Occipital lobe (tissue), 1 donor: ENCODE measurements at regions not wholly inside any gene's neighbourhood (a gene's known extent, or its start where the extent isn't known, plus 50 kb on each side); places are given as distances from the start of the nearest gene placed in this dataset.
"Not testable (repeated sequence)": the region's sequence is repeated elsewhere in the genome, so short reads cannot be mapped to it uniquely, and the experiment has no call there.

Experiments
- DNase-seq: peaks from one replicate; lab custom pipeline; 2025; lab: John Stamatoyannopoulos, UW

DNA sequence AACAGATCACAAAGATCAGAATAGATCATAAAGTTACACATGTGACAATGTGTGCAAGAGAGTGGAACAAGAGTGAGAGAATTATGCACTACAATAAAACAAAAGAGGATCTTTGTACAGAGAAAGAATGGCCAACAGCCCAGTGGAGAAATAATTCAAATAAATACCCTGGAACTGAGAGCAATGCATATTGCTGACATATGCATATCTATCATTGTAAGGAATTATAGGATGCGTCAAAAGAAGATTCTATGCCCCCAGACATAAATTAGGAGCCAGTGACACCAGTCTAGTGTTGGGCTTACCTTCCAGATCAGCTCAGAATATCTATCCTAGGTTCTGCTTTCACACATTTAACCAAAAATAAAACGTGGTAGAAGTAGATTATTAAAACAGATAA is 320.1 kb upstream of the VCX start:
- no peak for DNase-seq

DNA sequence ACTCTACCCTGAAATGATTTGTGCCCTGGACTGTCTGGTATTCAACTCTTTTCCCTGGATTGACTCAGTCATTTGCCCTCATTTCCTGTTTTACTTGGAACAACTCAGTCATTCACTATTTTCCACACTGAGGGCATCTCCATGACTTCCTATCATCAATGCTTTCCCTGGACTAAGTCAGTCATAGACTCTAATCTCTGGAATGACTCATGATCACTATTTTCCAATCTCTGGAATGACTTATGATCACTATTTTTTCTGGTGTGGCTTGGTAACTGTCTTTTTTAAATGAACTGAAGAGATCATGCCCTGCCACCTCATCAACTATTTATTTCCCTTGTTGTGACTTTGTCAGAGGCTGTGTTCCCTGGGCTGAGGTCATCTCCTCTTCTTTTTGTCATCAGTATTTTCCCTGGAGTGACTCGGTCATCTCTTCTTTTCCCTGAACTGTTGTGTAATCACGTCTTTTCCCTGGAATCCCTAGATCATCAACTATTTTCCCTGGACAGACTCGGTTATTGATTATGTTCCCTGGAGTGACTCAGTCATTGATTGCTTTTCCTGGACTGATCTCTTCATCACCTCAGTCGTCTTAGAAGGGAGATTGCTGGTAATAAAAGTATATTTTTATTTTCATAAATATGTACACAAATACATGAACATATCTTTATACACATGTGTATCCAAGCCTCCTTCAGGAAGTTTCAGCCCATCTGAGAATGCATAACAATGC is 327.1 kb upstream of the VCX start:
- DNase-seq: no peak

DNA sequence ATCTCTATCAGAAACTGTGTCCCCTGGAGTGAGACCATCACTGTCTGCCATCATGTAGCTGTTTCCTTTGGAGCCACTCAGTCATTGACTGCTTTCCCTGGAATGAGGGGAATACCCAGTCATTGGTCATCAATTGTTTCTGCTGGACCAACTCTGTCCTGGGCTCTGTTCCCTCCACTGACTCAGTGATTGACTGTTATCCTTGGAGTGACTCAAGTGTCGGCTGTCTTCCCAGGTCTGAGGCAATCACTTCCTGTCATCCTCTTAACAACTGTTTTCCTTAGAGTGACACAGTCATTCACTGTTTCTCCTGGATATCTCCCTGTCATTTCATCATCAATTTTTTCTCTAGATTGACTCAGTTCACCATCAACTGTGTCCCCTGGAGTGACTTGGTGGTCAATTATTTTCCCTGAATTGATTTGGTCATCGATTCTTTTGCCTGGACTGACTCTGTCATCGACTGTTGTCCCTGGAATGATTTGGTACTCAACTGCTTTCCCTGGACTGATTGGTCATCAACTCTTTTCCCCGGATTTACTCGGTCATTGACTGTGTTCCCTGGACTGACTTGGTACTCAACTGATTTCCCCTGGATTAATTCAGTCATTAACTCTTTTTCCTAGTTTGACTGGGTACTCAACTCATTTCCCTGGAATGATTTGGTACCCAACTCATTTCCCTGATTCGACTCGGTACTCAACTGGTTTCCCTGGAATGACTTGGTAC is 327.9 kb upstream of the VCX start:
- no peak for DNase-seq

DNA sequence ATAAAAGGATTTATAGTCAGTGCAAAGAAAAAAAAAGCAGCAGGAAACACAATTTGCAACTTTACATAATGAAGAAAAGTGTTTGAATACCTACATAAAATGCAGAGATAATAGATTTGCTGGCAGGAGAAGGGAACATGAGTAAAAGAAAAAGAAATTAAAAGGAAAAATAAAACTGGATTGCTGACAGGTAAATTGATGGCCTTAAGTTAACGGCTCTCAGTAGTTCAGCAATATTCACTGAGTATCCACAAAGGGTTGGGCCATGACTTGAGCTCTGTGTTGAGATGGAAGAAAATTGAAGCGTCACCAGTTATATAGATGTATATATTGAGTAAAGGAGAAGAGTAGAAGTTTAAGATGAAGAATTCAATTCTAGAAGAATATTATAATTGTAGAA is 330.1 kb upstream of the VCX start:
- no peak for DNase-seq

DNA sequence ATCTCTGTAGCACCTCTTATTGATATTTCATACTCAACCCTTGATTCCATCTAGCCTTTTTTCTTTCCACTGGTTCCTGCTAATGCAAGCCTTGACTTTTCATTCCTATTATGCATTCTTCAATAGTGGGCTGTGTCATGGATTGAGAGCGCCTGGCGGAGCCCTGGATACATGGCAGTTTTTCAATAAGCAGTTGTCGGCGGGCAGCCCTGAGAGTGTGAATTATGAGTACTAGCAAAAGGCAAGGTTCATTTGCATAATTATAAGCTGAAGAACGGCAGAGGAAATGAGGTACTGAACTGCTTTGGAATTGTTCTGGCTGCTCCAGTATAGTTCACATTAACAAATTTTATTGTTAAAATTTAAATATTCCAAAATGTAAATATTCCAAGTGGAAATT is 339.7 kb upstream of the VCX start:
- DNase-seq: no peak

DNA sequence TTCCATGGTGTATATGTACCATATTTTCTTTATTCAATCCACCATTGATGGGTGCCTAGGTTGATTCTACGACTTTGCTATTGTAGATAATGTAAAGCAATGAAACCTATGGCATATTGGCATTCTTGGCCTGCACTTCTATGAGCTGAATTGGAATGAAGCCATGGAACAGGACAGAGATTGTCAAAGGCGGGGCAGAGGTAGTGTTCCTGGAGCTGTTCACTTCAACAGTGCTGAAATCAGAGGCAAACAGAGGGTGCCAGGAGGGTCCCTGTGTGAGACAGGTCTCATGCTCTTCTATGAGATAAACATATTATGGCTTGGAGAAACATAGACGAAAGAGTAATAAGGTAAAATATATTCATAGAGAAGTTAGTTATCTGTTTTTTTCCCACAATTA is 342.6 kb upstream of the VCX start:
- no peak for DNase-seq

DNA sequence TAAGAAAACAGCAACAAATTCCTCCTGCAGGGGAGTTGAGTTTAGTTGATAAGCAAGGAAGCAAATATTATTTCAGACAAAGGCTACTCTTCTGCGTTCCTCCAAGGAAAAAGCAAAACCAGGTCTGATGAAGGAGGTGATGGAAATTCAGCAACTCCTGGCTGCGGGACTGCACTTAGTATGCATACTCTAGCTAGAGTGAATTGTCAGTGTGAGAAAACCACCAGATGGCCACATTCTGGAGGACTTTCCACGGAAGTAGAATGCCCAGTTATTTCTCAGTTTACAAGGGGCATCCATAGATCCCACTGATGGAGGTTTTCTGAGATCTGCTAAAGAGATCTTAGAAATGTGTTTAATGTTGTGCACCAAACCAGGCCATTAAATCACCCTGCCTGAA is 338.6 kb upstream of the PUDP start:
- DNase-seq: no peak

DNA sequence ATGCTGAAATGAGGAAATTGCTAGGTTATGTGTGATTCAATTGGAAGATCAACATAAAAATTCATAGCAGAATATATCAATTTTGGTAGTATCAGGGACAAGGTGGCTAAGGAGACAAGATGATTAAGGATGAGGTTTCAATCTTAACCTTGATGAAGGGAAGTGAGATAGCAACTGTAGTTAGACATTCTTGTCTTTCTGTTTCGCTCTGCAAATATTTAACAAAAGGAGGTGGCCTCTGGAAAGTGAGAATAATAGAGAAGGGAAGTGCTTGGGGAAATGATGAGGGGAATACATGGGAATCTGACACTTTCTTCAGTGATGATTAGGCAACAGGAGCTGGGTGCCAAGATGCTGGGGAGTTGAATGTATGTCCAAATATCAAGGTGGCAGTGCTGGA is 337.1 kb upstream of the PUDP start:
- DNase-seq: no peak

DNA sequence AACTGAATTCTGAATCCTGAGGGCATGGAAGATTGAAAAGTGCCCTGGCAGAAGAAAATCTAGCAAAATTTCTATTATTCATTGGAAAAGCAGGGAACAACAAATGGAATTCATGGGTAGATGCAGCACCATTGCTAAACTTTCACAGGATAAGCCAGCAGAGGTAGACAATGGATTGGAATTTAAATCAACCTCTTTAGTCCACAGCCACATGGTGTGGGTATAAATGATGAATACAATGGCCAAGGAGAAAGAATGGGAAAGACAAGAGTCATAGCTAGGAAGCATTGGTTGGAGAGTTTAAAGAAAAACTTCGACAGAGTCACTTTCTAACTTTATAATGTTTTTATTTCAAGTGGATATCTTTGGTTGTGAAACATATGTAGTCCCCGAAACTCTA is 332.8 kb upstream of the PUDP start:
- no peak for DNase-seq

DNA sequence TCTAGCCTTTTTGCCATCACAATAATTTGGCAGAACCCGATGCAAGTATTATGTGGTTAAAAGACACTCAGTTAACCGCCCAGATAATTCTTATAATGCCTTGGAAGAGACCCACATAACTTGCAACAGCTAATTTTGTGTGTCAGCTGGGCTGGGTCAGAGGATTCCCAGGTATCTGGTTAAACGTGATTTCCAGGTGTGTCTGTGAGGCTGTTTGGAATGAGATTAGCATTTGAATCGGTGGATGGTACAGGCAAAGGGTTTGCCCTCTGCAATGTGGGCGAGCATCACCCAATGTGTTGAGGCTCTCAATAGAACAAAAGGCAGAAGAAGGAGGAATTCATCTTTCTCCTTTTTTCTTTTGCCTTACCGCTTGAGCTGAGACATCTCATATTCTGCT is 314.2 kb upstream of the PUDP start:
- no peak for DNase-seq

DNA sequence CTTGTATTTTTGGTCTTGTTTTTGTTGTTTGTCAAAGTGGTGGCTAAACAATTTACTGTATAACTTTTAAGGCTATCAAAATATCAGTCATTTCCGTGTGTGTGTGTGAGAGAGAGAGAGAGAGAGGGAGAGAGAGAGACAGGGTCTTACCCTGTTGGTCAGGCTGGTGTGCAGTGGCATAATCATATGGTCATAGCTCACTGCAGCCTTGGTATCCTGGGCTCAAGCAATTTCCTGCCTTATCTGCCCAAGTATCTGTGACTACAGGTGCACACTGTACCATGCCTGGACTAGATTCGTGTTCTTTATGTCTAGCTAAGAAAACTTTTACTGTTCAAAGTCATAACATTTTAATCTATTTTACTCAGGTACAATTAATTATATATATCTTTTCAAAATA is 313.1 kb upstream of the PUDP start:
- not testable (repeated sequence) for DNase-seq

DNA sequence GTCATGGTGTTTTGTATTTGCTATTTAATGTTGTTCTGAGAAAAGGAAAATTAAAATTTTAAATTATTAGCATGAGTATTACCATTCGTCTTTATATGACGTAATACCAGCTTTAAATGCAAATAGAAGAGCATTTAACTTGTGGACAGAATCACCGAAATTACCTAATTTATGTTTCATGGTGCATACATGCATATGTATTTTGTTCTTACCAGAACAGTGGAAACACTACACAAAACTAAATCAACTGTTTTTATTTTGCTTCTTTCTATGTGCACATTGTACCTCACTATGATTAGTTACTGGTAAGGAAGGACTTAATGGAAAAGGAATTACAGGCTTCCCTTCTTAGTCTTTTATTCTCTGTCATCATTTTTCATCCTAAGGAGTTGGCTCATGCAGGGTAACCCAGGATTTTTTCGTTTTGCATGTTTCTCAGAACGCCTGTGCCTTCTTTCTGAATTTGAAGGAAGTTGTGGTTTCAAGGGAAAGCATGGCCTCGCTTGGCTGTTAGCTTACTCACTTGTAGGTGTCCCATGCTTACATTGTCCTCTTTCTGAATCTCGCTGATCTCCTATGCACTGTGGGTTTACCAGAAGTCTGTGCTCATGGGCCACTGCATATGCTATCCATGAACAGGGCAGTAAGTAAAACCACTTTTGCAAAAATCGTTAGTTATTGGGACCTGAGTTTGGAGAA is 300.0 kb upstream of the PUDP start:
- DNase-seq: no peak

DNA sequence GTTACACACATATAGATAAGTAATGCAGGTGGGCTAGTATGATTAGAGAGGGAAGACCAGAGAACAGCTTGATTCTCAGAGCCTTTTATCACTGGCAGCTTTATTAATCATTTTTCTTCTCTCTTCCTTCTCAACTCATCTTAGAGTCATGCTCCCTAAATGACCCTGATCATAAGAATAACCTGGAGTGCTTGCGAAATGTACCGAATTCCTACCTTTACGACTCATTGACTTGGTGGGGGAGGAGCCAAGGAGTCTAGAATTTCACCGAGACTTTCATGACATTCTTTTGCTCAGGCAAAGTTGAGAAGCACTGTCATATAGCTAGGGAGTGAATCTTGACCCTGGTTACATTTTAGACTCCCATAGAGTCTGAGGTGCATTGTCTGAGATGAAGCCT is 298.9 kb upstream of the PUDP start:
- no peak for DNase-seq

DNA sequence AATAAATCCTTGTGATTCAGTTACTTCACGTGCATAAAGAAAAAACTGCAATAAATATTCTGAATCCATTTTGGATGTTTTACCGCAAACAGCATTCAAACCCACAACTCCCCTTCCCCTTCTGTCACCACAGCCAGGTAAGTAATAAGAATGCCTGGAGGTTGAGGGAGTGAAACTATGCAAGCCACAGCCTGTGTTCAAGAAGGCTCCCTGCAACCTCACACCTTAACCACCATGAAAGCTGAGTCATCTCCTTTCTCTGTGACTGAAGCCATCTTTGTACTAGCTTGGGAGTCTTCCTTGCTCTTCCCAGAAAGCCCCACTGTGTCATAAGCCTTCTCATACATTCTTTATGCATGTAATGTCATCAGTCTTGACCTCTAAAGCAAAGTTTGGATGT is 297.0 kb upstream of the PUDP start:
- no peak for DNase-seq

DNA sequence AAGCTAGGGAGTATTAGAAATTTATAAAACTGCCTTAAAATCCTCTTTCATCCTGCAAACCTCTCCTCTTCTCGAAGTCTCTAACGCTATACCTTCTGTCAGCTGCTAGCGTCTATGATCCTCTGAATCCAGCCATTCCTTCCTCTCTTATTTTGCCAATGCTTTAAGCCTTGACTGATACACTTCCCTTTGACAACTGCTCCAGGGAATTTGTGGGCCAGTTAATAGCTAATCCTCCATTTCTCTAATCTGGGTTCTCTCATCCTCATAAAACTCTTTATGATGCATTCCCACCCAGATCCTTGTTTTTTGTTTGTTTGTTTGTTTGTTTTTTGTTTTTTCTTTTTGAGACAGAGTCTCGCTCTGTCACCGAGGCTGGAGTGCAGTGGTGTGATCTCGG is 293.6 kb upstream of the PUDP start:
- DNase-seq: no peak

DNA sequence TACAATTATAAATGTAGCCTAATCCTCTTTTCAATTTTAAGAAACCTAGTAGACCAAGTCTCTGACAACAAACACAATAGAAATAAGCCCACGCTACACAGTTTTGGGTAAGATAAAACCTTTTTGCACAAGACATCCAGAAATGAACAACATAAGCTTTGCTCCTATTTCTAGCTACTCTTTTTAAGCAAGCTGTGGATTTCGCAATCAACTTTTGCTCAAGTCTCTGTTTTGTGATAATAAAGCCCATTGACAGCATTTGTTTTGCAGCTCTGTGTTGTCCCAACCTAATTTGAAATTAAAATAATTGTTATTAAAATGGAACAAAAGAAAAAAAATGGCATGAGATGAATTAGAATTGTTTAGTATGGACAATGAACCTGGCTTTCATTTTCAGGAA is 287.9 kb upstream of the PUDP start:
- no peak for DNase-seq

DNA sequence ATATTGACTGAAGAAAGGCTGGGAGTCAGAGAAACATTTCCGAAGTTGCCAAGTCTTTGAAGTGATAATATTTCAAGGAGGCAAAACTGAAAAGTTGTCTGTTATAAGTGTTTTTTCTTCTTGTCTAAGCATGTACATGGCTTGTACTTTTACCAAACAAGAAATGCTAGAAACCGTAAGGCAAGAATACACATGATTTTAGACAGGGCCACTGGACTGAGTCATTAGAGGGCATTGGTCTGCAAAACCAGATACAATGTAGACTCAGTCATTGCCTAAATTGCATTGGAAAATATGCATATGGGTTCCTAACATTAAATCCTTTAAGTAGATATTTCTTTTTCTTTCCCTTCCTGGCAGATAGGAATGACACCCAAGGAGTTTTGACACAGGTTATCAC is 284.9 kb upstream of the PUDP start:
- DNase-seq: no peak

DNA sequence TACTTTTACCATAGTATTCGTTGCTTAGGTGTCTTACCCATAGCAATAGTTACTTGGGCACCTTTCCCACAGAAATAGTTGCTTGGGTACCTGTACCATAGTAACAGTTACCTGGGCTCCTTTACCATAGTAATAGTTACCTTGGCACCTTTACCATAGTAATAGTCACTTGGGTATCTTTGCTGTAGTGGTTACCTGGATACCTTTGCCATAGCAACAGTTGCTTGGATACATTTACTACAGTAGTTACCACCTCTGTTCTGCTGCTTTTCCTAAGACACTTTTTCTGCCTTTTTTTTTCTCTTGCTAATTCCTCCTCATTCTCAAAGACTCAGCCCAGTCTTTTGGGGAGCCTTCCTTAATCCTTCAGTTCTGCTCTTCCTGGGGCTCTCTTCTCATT is 272.8 kb upstream of the PUDP start:
- DNase-seq: no peak

DNA sequence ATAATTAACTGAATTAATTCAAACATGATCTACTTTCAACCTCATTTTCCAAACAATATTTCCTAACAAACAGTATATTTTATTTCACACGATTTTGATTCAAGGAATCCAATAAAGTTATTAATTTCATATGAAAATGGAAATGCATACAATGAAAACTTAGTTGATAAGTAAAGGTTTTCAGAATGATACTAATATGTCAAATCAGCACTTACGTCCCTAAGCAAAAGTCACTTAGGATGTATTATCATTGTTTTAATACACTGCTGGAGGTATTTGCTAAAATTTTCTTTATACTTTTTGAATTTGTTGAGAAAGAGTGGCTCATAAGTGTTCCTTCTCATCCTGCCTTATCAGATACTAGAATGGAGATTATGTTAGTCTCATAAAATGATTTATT is 266.8 kb upstream of the PUDP start:
- DNase-seq: no peak

DNA sequence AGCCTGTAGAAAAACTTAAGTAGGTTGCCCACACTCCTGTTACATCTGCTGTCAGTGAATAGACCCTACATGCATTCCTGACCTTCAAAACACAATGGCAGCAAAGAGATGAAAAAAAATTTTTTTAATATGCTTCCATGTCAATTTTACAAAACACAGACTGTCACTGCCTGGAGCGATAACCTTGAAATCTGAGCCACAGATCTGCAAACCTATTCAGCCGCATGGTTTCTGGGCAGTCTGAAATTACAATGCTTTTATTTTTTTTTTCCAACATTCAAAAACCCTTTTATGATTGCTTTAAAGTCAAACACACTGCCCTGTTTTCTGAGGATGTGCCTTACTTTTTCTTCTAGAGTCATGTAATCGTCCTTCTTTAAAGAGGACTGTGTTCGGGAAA is 264.9 kb upstream of the PUDP start:
- no peak for DNase-seq

DNA sequence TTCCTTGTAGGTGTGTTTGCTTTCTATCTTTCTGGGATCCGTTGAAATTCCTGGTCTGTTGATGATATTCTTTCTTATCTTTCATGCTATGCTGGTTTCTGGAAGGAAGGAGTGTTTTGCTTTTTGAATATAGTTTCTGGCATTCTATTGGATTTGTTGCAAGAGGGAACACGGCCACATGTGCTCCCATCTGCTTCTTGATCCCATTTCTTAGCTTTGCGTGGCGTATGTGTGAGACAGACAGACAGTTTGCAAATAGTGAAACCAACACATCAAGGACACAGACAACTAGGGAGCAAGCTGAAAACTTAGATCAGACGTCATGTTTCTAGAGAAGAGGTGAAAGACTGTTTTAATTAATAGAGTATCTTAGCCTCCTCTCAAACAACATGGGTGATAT is 261.9 kb upstream of the PUDP start:
- DNase-seq: no peak

DNA sequence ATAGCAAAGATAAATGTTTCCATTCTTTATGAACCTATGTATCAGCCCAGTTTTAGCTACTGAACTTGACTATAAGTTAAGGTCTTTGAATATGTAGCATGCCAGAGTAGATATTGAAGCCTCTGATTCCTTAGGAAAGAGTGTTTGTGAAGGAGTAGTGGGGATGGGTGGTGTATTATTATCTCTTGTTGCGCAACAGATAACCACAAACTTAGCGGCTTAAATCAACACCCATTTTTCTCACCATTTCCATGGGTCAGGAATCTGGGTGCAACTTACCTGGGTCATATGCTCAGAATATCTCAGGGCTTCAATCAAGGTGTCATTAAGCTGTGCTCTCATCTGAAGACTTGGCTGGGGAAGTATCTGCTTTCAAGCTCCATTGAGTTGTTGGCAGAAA is 251.4 kb upstream of the PUDP start:
- no peak for DNase-seq

DNA sequence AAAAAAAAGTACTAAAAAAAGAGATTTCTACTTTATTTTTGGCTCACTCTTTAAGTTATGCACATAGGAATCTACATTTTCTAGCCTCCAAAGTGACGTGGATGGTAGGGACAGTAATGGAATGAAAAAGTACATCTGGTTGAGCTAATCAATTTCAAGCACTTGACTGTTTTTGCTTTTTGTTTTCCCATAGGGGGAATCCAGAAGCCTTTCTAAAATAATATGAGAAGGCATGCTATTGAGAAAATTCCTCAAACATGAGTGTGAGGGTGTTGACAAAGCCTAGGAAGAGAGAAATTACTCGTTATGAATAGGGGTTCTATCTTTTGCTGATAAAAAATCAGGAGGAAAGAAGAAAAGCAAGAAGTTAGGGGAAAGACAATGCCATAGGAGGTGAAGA is 242.5 kb upstream of the PUDP start:
- DNase-seq: no peak
